Thyroid gland (tissue), 4 donors: ENCODE measurements at regions not wholly inside any gene's neighbourhood (a gene's known extent, or its start where the extent isn't known, plus 50 kb on each side); places are given as distances from the start of the nearest gene placed in this dataset.

Experiments used
- POLR2A ChIP-seq, 2 donors: fragments of 450-650 bp; IDR thresholded peaks; one replicate each; pipeline ENCODE4 v1.6.1; 2017; ENCODE audit warnings: antibody characterized with exemption in 2 of 2, mild to moderate bottlenecking in 2 of 2, moderate library complexity in 1 of 2
- TF ChIP-seq, protein P1 (sequence below), 6 experiments: fragments of 200-600 bp in 3 of 6; fragments of 450-650 bp in 3 of 6; sonication (generic) in 3 of 6; IDR thresholded peaks; one replicate each; pipeline ENCODE4 v1.5.1; 2016 to 2019; ENCODE audit warnings: antibody characterized with exemption in 6 of 6, mild to moderate bottlenecking in 2 of 6, inconsistent platforms in 1 of 6, moderate library complexity in 1 of 6

GRCh38 chr21:43315244-43316137 lies 111.4 kb downstream of the SIK1 start:
- TF ChIP-seq, protein P1, sequence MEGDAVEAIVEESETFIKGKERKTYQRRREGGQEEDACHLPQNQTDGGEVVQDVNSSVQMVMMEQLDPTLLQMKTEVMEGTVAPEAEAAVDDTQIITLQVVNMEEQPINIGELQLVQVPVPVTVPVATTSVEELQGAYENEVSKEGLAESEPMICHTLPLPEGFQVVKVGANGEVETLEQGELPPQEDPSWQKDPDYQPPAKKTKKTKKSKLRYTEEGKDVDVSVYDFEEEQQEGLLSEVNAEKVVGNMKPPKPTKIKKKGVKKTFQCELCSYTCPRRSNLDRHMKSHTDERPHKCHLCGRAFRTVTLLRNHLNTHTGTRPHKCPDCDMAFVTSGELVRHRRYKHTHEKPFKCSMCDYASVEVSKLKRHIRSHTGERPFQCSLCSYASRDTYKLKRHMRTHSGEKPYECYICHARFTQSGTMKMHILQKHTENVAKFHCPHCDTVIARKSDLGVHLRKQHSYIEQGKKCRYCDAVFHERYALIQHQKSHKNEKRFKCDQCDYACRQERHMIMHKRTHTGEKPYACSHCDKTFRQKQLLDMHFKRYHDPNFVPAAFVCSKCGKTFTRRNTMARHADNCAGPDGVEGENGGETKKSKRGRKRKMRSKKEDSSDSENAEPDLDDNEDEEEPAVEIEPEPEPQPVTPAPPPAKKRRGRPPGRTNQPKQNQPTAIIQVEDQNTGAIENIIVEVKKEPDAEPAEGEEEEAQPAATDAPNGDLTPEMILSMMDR (IDR thresholded peaks at IDR 0.05): no peak
- TF ChIP-seq POLR2A (IDR thresholded peaks at IDR 0.05): no peak
